Mesodermal cell (in vitro differentiated cells): ENCODE measurements at regions not wholly inside any gene's neighbourhood (a gene's known extent, or its start where the extent isn't known, plus 50 kb on each side); places are given as distances from the start of the nearest gene placed in this dataset.
"Not testable (repeated sequence)": the region's sequence is repeated elsewhere in the genome, so short reads cannot be mapped to it uniquely, and the experiment has no call there.

Experiments used
- H3K27ac ChIP-seq: 2 replicates; pipeline ENCODE4 v1.7.0; 2013; ENCODE audit warnings: mild to moderate bottlenecking, low read depth, low read length, moderate library complexity; ENCODE audit not compliant: severe bottlenecking
- H3K36me3 ChIP-seq: 2 replicates; pipeline ENCODE4 v1.7.1; 2013; ENCODE audit warnings: mild to moderate bottlenecking, low read length, moderate library complexity; ENCODE audit not compliant: control insufficient read depth, insufficient read depth
- H3K4me1 ChIP-seq: one replicate; pipeline ENCODE4 v1.7.1; 2013; ENCODE audit warnings: mild to moderate bottlenecking, low read length; ENCODE audit not compliant: insufficient read depth, control insufficient read depth, poor library complexity, severe bottlenecking
- H3K4me3 ChIP-seq: 2 replicates; pipeline ENCODE4 v1.7.0; 2013; ENCODE audit warnings: low read length, control low read depth, mild to moderate bottlenecking; ENCODE audit not compliant: insufficient read depth, poor library complexity, severe bottlenecking; ENCODE audit errors: extremely low read depth
- H3K9me3 ChIP-seq: 2 replicates; pipeline ENCODE4 v1.7.1; 2013; ENCODE audit warnings: mild to moderate bottlenecking, low read length, moderate library complexity; ENCODE audit not compliant: control insufficient read depth
- WGBS, 2 experiments: methylation state at CpG; one replicate each; pipeline ENCODE4 v1.1.5; 2013; ENCODE audit warnings: missing lambda C conversion rate in 2 of 2; ENCODE audit not compliant: insufficient coverage in 2 of 2; 5-methylcytosine and 5-hydroxymethylcytosine counted together

- H3K27ac ChIP-seq = no peak overlapping the region
- WGBS, 2 experiments = 86 to 92% methylated on average over 2 of the region's 2 CpGs
- H3K36me3 ChIP-seq = no peaks in the 10 kb centered on the region
- no peaks in the 10 kb centered on the region for H3K9me3 ChIP-seq
- no peaks in the 10 kb centered on the region for H3K4me1 ChIP-seq
- H3K4me3 ChIP-seq = no peak overlapping the region
These were observed 394.4 kb downstream of the IPO8 start for GRCh38 chr12:30301291-30301690.

DNA sequence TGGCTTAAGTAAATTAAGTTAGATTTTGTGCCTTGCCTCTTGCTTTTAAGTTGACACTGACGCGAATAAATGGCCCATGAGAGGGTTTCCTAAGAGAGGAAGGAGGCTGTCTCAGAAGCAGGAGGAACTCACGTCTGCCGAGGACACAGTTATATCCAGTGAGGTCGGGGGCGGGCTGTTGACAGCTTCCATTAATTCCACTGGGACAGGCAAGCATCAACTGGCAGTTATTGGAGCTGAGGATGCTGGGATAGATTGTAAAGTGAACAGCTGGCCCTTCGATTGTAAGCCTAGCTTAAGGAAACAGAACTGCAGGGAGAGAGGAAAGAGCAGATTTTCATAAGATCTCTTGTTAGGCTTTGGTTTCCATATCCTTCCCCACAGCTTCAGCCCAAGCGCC lies 399.2 kb downstream of the IPO8 start:
- no peak overlapping the region for H3K27ac ChIP-seq
- WGBS, 2 experiments = 86 to 87% methylated on average over 7 of the region's 8 CpGs
- H3K9me3 ChIP-seq = no peaks in the 10 kb centered on the region
- no peak overlapping the region for H3K4me3 ChIP-seq
- H3K4me1 ChIP-seq = no peaks in the 10 kb centered on the region
- H3K36me3 ChIP-seq = no peaks in the 10 kb centered on the region

GRCh38 chr12:30286345-30286926 lies 409.2 kb downstream of the IPO8 start:
- Histone ChIP-seq H3K4me1 (no peaks in the 10 kb centered on the region), H3K36me3 (no peaks in the 10 kb centered on the region), H3K4me3 (no peak overlapping the region), H3K27ac (no peak overlapping the region), H3K9me3 (no peaks in the 10 kb centered on the region)
- no CpG with 5 or more reads among the region's 1 CpG for WGBS, 2 experiments

DNA sequence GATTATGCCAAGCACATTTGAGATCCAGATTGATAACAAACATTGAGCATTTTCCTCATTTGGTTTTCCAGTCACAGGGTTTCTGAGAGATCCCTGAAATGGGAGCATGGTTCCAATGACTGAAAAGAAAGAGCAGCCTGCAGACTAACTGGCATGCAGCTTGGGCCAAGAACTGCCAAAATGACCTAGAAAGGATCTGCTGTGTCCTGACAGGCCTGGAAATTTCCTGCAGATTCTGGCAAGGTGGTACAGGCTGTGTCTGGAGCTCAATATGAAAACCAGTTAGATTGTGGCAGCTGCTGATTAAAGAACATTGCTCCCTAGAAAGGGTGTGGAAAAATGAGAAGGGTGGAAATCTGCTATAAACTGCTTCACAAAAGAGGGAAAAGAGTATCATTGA lies 417.3 kb downstream of the IPO8 start:
- no peak overlapping the region for H3K27ac ChIP-seq
- no peaks in the 10 kb centered on the region for H3K36me3 ChIP-seq
- no peak overlapping the region for H3K4me3 ChIP-seq
- no peaks in the 10 kb centered on the region for H3K9me3 ChIP-seq
- H3K4me1 ChIP-seq = no peaks in the 10 kb centered on the region

DNA sequence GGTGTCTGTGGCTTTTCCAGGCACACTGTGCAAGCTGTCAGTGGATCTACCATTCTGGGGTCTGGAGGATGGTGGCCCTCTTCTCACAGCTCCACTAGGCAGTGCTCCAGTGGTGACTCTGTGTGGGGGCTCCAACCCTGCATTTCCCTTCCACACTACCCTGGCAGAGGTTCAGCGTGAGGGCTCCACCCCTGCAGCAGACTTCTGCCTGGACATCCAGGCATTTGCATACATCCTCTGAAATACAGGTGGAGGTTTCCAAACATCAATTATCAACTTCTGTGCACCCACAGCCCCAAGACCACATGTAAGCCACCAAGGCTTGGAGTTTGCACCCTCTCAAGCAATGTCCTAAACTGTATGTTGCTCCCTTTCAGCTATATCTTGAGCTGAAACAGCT lies 423.2 kb downstream of the IPO8 start:
- 75 to 100% methylated on average over 1 of the region's 1 CpG for WGBS, 2 experiments
- not testable (repeated sequence) for H3K27ac ChIP-seq, H3K4me3 ChIP-seq, H3K4me1 ChIP-seq, H3K36me3 ChIP-seq
- H3K9me3 ChIP-seq = peaks cover 11% of the 10 kb centered on the region

DNA sequence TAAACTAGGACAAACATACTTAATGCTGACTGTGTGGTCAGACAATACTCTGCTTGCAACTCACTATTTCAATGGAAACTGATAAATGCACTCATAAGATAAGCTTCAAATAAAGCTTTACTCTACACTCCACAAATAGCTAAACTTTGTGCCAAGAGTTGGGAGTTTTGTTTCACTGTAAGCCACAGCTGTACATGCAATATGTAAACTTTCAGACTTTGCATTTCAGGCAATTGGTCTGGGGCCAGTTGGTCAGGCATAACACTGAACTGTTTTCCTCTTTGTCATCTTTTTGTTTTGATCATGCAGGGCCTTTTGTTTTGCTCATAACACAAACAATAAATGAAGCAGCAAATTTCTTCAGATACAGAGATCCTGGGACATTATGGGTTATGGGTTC lies 426.2 kb downstream of the IPO8 start:
- H3K4me3 ChIP-seq = no peak overlapping the region
- H3K4me1 ChIP-seq = no peaks in the 10 kb centered on the region
- peaks cover 11% of the 10 kb centered on the region for H3K9me3 ChIP-seq
- H3K27ac ChIP-seq = no peak overlapping the region
- no peaks in the 10 kb centered on the region for H3K36me3 ChIP-seq

DNA sequence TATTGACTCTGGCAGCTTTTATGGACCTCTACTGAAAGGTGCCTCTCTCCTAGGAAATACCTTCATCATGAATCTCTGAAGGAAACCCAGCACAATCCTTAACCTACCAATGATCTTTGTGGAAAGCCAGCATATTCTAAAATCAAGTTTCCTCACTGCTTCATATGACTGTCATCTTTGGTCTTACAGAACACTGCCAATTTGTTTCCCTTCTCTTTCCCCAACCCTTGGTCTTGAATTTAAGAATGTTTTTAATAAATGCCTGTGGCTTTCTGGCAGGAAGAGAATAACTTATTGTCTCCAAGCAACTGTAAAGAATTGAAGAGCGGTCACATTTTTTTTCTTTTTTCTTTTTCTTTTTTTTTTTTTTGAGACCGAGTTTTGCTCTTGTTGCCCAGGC lies 427.6 kb downstream of the IPO8 start:
- Histone ChIP-seq H3K36me3 (no peaks in the 10 kb centered on the region), H3K4me3 (no peak overlapping the region), H3K9me3 (peaks cover 11% of the 10 kb centered on the region), H3K4me1 (no peaks in the 10 kb centered on the region), H3K27ac (no peak overlapping the region)
- WGBS, 2 experiments = 100% methylated on average over 1 of the region's 2 CpGs; no CpG with 5 or more reads in 1 of the 2 experiments

DNA sequence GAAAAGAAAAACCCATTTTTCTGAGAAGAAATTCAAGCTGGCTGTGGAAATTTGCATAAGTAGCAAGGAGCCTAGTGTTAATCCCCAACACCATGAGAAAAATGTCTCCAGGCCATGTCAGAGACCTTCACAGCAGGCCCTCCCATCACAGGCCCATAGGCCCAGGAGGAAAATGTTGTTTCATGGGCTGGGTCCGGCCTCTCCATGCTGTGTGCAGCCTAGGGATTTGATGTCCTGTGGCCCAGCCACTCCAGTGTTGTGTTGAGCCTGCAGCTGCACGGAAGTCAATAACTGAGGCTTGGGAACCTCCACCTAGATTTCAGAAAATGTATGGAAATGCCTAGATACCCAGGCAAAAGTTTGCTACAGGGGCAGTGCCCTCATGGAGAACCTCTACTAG lies 432.2 kb downstream of the IPO8 start:
- WGBS, 2 experiments = 86 to 90% methylated on average over 2 of the region's 2 CpGs
- Histone ChIP-seq H3K36me3 (no peaks in the 10 kb centered on the region), H3K27ac (no peak overlapping the region), H3K4me1 (no peaks in the 10 kb centered on the region), H3K4me3 (no peak overlapping the region), H3K9me3 (no peaks in the 10 kb centered on the region)

GRCh38 chr12:30257618-30258017 lies 438.1 kb downstream of the IPO8 start:
- Histone ChIP-seq H3K27ac (no peak overlapping the region), H3K4me3 (no peak overlapping the region)
- WGBS, 2 experiments = 100% methylated on average over 1 of the region's 1 CpG

GRCh38 chr12:30251546-30251945 lies 444.1 kb downstream of the IPO8 start:
- Histone ChIP-seq H3K9me3 (no peaks in the 10 kb centered on the region), H3K36me3 (no peaks in the 10 kb centered on the region), H3K27ac (no peak overlapping the region), H3K4me1 (no peaks in the 10 kb centered on the region), H3K4me3 (no peak overlapping the region)
- 65 to 75% methylated on average over 2 to 4 of the region's 5 CpGs for WGBS, 2 experiments

More at GRCh38 chr12:30257618-30258017, 438.1 kb downstream of the IPO8 start:
- H3K36me3 ChIP-seq = no peaks in the 10 kb centered on the region
- H3K4me1 ChIP-seq = no peaks in the 10 kb centered on the region
- no peaks in the 10 kb centered on the region for H3K9me3 ChIP-seq

GRCh38 chr12:30243426-30243825 lies 452.2 kb downstream of the IPO8 start:
- no peak overlapping the region for H3K27ac ChIP-seq
- H3K36me3 ChIP-seq = no peaks in the 10 kb centered on the region
- H3K4me1 ChIP-seq = no peaks in the 10 kb centered on the region
- no peak overlapping the region for H3K4me3 ChIP-seq
- H3K9me3 ChIP-seq = no peaks in the 10 kb centered on the region
- WGBS, 2 experiments = 71 to 83% methylated on average over 1 of the region's 2 CpGs
